GM18505 (cell line): ENCODE measurements at regions not wholly inside any gene's neighbourhood (a gene's known extent, or its start where the extent isn't known, plus 50 kb on each side); places are given as distances from the start of the nearest gene placed in this dataset.

ENCODE experiments used
- ATAC-seq: cut with Tn5 transposase; IDR thresholded peaks from one replicate; pipeline ENCODE4 v1.9.1; 2021; ENCODE audit not compliant: unreplicated experiment
- POLR2A ChIP-seq: IDR thresholded peaks from 4 replicates; pipeline ENCODE4 v1.6.1; 2011; ENCODE audit warnings: borderline replicate concordance; ENCODE audit not compliant: insufficient read depth, insufficient read length; ENCODE audit errors: extremely low read depth

GRCh38 chr2:16264931-16265540 is 324.7 kb downstream of the MYCN start:
- TF ChIP-seq POLR2A: no peak
- ATAC-seq: no peak

DNA sequence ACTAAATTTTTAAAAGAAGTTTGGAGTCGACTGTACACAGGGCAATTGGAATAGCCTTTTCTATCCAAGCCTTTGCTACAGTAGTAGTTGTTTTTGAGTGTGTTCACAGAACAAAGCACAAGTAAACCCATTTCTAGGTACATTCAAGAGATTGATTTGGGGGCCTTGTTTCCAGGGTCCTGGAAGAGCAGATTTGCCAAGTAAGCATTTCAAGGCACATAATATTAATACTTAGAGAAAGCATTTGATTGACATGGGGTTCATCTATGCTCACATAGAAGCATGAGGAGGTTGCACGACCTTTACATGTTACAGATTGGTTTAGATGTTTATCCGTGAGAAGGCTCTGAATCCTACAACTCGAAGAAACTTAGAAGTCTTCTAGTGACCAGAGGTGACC is 324.1 kb downstream of the MYCN start:
- no peak for TF ChIP-seq POLR2A
- ATAC-seq: no peak

- TF ChIP-seq POLR2A: no peak
- ATAC-seq: no peak
Measured at GRCh38 chr2:16263241-16263890, 323.0 kb downstream of the MYCN start.

GRCh38 chr2:16262526-16263178 is 322.3 kb downstream of the MYCN start:
- no peak for ATAC-seq
- no peak for TF ChIP-seq POLR2A

DNA sequence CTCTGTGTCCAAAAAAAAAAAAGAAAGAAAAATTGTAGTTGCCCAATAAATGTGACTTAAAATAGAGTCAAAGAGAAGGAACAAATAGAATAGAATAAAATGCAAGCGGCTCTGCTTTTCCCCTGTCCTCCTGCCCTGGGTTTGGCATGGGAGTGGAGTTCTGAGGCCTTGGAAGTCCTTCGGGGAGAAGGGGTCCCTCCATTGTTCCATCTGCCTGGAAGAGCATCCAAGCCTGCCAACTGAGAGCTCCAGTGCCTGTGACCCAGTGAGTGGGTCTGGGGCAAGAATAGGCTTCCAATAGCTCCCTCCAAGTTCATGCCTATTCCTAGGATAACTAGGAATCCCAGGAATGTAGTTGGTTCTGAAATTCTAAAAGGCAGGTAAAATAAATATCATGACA is 321.4 kb downstream of the MYCN start:
- TF ChIP-seq POLR2A: no peak
- no peak for ATAC-seq

- ATAC-seq: no peak
- no peak for TF ChIP-seq POLR2A
Measured at GRCh38 chr2:16261071-16261470, 320.7 kb downstream of the MYCN start.

DNA sequence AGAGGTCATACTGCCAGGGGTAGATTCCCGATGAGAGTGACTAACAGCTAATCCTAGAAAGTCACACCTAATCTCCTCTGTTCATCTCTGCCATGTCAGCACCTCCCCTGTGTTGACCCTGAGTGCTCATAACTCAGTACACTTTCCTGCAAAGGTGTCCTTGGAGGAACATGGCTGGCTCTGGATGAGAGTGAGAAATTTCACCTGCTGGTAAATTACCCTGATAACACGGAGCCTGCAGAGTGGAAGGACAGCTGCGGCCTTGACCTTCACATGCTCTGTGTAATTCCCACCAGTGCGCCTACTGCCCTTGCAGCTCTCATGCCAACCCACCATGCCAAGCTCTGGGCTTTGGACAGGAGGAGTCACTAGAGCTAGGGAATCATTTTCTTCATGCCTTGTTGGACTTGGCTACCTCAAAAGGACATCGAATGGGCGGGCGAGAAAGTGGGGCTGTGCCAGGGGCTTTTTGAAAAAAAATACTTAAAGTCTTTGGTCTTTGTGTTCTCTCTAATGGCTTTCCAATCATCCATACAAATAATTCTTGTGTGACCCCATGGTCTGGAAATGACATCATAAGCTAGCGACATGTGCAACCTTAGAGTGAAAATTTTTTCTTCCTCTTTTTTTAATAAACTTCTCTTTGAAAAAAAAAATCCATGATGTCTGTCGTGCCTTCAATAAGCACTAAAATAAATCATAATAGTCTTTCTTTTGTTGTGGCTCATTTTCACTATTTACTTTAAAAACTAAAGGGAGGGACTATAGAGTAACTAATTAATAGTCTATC is 319.9 kb downstream of the MYCN start:
- no peak for ATAC-seq
- no peak for TF ChIP-seq POLR2A

GRCh38 chr2:16259010-16259409 is 318.7 kb downstream of the MYCN start:
- no peak for TF ChIP-seq POLR2A
- no peak for ATAC-seq

- ATAC-seq: no peak
- no peak for TF ChIP-seq POLR2A
Measured at GRCh38 chr2:16258350-16258749, 318.0 kb downstream of the MYCN start.

DNA sequence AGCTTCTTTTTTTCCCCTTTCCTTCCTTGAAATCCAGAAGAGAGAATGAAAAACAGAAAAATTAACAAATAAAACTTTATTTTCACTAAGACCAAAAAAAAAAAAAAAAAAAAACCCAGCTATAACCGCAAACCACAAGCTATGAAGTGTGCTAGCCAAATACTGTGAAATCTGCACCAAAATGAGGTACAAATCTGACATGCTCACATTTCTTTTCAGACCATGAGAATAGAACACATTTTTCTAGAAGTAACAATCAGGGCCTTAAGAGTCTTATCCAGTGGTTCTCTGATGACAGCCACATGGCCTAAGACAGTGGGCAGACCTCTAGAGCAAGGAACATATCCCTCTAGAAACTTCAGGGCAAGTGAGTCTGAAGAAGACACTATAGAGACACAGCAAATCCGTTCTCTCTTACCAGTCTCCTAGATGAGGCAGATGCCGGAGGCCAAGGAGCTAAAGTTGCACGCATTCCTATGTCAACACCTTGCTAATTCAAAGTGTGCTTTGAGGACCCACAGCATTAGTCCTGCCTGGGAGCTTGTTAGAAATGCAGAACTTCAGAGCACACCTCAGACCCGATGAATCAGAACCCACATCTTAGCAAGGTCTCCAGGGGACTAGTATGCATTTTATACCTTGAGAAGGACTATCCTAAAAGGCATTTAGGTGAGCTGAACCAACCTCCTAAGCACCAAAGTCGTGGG is 317.1 kb downstream of the MYCN start:
- no peak for TF ChIP-seq POLR2A
- ATAC-seq: no peak

- TF ChIP-seq POLR2A: no peak
- no peak for ATAC-seq
Measured at GRCh38 chr2:16256601-16257321, 316.4 kb downstream of the MYCN start.

GRCh38 chr2:16255120-16255519 is 314.8 kb downstream of the MYCN start:
- no peak for TF ChIP-seq POLR2A
- no peak for ATAC-seq
